Astrocyte of the spinal cord (primary cell): ENCODE measurements at regions not wholly inside any gene's neighbourhood (a gene's known extent, or its start where the extent isn't known, plus 50 kb on each side); places are given as distances from the start of the nearest gene placed in this dataset.

Experiments
- DNase-seq: peaks from one replicate; pipeline ENCODE4 v3.0.0; 2011; ENCODE audit warnings: low read depth, low spot score
- H3K4me3 ChIP-seq: 2 replicates; pipeline ENCODE4 v1.5.1; 2011; ENCODE audit warnings: low read depth, mild to moderate bottlenecking, low read length, moderate library complexity
- CTCF ChIP-seq: IDR thresholded peaks from 2 replicates; pipeline ENCODE4 v1.5.1; 2012; ENCODE audit warnings: low read depth, mild to moderate bottlenecking, low read length, inconsistent platforms
- in situ Hi-C: cut with HindIII; loops from 2 replicates; pipeline ENCODE4 v1.10.0; 2017; ENCODE audit warnings: low sequenced_read_pairs

DNA sequence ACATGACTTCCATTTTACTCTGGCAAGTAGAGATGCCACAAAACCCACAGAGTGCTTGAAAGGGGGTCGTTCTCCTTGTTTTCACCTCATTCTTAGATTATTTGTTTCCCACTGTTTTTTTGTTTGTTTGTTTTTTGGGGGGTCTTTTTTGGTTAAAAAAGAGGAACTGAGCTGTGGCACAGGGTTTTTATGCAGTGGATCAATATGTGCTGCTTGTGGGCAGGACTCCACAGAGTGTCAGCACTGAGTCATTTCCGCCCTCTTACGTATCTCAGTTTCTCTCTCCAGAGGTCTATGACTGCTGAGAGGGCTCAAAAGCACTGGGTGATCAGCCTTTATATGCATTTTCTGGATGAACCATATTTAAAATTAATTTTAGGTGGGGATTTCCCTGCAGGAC, 268.1 kb upstream of the GRID2 start:
- TF ChIP-seq CTCF, result no peak
- no peak for DNase-seq
- in situ Hi-C loops, result no loop called here
- H3K4me3 ChIP-seq, result no peak overlapping the region

DNA sequence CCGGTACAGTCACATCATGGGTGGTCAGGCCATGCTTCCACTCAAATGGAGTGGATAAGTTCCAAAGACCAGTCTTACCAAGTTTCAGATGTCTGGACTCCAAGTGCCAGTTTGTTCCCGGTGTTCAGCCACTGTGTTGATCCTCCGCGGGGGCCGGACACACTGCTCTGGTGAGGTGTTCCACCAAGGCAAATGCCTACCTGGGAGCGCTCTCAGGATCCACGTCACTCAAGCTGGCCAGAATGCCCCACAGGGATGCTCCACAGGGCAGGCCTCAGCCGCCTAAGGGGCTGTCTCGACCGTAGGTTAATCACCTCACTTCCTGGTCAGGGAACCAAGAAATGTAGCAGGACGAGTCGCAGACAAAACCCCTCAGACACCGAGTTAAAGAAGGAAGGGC, 258.0 kb upstream of the GRID2 start:
- in situ Hi-C loops, result no loop called here
- H3K4me3 ChIP-seq, result no peak overlapping the region
- no peak for DNase-seq
- no peak for TF ChIP-seq CTCF

DNA sequence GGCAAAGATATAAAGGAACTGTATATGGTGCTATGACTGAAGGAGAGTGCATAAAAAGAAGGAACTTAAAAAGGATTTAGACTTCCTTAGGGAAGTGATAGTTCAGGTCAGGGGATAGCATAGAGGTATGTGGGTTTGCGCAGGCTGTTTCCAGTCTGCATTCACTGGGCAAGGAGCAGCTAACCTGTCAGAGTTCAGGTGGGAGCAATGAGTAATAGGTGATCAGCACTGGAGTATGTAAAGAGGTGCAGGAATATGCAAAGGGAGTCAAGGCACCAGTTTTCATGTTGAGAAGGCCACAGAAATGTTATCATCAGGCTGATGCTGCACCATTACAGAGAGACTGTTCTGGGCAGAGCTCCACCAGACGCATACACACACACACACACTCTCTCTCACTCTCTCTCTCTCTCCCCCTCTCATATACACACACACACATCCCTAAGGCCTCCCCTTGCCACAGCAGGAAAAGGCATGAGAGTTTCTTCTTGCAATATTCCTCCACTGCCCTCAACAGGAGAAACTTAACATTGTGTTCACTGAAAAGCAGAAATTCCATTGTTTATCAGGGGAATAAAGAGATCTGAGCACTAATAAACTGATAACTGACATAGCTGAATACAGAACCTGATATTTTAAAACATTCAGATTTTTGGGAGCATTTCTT, 256.4 kb upstream of the GRID2 start:
- peak; percentile 23 for TF ChIP-seq CTCF
- no peak overlapping the region for H3K4me3 ChIP-seq
- in situ Hi-C loops, result no loop called here
- DNase-seq, result peak; percentile 44

DNA sequence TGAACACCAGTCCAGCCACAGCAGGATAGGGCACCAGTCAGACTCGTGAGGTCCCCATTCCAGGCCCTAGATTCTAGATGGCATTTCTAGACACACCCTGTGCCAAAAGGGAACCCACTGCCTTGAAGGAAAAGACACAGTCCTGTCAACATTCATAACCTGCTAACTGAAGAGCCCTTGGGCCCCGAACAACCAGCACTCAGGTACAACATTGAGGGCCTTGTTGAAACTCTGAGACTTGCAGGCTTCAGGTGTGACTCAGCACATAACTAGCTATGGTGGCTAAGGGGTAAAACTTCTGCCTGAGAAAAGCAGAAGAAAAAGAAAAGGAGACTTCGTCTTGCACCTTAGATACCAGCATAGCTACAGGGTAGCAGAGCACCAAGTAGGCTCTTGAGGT, 252.9 kb upstream of the GRID2 start:
- no peak overlapping the region for H3K4me3 ChIP-seq
- TF ChIP-seq CTCF, result no peak
- no peak for DNase-seq
- in situ Hi-C loops, result no loop called here

DNA sequence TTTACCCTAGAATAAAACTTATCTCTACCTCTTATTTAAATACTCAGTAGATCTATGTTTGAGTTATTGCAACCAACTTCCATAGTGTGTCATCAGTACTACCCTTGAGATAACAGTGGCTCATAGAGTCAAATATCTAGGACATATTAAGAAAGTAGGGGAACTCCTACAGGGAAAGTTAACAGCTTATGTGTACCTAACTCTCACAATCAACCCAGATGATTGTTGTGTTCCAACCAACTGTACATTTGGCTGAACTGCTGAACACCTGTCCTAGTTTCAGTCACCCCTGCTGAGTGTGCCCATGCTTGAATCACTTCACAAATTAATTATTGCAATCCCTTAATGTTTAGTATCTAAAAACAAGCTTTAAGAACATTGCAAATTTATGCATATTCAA, 244.2 kb upstream of the GRID2 start:
- no peak for DNase-seq
- no peak overlapping the region for H3K4me3 ChIP-seq
- no peak for TF ChIP-seq CTCF
- in situ Hi-C loops, result no loop called here

- TF ChIP-seq CTCF, result peak; percentile 0
- DNase-seq, result no peak
- in situ Hi-C loops, result no loop called here
- H3K4me3 ChIP-seq, result no peak overlapping the region
These were observed 243.4 kb upstream of the GRID2 start for GRCh38 chr4:92060333-92060732.

DNA sequence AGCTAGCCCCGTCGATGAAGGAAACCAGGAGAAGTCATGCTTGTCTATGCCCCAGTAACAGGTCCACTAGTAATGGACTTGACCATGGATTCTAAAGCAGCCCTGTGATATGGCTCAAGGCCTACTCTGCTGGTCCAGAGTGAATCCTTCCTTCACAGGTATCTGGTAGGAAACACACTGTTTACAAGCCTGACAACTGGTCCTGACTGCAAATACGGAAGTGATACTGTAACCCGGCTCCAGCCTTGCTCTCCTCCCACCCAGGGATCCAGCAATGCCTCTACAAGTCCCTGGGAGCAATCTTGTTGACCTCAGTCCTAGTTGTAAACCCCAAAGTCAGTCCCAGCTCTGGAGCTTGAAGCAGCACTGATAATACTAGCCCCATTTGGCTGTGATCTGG, 239.2 kb upstream of the GRID2 start:
- no peak for TF ChIP-seq CTCF
- DNase-seq, result no peak
- no peak overlapping the region for H3K4me3 ChIP-seq
- in situ Hi-C loops, result no loop called here
